ENCODE measurements at regions not wholly inside any gene's neighbourhood (a gene's known extent, or its start where the extent isn't known, plus 50 kb on each side); places are given as distances from the start of the nearest gene placed in this dataset.

GRCh38 chr17:73947966-73948355, 255.5 kb upstream of the RPL38 start:
- TF ChIP-seq CTCF (IDR thresholded peaks at IDR 0.05) (no peak), POLR2A (IDR thresholded peaks at IDR 0.05) (no peak)

Measured in body of pancreas (tissue), 4 donors.